Epithelial cell of prostate (primary cell): ENCODE measurements at regions not wholly inside any gene's neighbourhood (a gene's known extent, or its start where the extent isn't known, plus 50 kb on each side); places are given as distances from the start of the nearest gene placed in this dataset.
"Not testable (repeated sequence)": the region's sequence is repeated elsewhere in the genome, so short reads cannot be mapped to it uniquely, and the experiment has no call there.

Experiments used
- DNase-seq: peaks from one replicate; pipeline ENCODE4 v3.0.0-alpha.2; 2011; ENCODE audit warnings: low read depth, low spot score
- H3K27ac ChIP-seq: fragments of 450-650 bp; 2 replicates; pipeline ENCODE4 v1.5.1; 2017; ENCODE audit warnings: mild to moderate bottlenecking

DNA sequence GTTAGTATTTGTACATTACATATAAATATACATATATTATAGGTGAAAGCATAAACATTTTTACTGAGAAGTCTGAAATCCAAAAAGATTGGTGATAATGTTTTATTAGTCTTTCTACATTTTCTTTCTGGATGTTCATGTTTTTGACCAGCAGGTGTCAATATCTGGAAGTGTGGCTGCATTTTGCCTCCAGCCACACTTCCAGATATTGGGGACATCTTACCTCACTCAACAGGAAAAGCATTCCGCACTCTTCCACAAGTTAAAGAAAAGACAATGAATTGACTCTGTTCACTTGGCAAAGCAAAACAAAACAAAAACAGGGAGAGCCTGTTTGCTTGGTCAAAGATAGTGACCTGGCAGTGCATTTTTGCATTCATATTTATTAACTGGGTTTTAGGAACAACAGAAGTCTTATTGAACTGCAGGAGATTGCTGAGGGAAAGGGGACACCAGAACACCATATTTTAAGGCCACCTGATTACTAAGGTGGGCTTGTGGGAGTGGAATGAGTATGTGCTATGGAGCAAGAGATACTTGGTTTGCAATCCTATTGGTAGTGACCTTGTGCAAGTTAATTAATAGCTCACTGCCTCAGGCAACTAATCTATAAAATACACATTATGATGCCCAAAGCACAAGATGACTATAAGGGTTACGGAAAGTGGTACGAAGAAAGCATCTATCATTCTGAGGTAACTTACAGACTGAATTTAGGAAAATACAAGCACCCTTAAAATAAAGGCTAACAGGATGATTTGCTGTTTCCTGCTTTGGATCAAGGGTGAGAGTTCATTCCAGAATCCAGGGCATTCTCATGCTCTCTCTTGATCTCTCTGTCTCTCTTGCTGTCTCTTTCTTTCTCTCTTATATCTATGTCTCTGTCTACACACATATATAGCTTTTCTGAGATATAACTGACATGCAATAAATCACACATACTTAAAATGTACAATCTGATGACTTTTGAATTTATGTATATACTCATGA is 389.9 kb upstream of the EMCN start:
- H3K27ac ChIP-seq = no peak overlapping the region
- no peak for DNase-seq

DNA sequence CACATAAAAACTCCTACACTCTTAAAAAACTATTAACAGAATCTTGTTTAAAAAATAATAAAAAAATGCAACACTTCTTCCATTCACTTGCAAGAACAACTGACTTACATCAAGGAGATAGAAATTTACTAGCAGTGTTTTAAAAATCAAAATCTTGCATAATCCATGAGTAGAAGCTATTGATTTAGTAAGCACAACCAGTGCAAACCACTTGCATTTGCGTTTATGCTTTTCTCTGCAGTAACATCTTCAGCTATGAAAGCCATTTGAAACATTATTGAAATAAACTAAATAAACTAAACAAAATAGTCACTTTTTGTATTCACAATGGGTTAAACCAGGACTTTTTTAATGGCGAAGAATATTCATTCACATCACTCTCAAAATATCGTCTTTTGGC is 389.2 kb upstream of the EMCN start:
- DNase-seq = no peak
- no peak overlapping the region for H3K27ac ChIP-seq

DNA sequence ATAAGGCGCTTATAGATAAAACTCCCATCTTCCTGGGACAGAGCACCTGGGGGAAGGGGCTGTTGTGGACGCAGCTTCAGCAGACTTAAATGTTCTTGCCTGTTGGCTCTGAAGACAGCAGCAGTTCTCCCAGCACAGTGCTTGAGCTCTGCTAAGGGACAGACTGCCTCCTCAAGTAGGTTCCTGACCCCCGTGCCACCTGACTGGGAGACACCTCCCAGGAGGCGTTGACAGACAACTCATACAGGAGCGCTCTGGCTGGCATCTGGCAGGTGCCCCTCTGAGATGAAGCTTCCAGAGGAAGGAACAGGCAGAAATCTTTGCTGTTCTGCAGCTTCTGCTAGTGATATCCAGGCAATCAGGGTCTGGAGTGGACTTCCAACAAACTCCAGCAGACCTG is 383.1 kb upstream of the EMCN start:
- DNase-seq, H3K27ac ChIP-seq: not testable (repeated sequence)

DNA sequence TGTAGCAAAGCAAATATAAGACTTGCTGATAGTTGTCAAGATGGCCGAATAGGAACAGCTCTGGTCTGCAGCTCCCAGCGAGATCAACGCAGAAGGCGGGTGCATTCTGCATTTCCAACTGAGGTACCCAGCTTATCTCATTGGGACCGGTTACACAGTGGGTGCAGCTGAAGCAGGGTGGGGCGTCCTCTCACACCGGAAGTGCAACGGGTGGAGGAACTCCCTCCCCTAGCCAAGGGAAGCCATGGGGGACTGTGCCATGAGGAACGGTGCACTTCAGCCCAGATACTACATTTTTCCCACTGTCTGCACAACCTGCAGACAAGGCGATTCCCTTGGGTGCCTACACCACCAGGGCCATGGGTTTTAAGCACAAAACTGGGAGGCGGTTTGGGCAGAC is 382.3 kb upstream of the EMCN start:
- DNase-seq = no peak

DNA sequence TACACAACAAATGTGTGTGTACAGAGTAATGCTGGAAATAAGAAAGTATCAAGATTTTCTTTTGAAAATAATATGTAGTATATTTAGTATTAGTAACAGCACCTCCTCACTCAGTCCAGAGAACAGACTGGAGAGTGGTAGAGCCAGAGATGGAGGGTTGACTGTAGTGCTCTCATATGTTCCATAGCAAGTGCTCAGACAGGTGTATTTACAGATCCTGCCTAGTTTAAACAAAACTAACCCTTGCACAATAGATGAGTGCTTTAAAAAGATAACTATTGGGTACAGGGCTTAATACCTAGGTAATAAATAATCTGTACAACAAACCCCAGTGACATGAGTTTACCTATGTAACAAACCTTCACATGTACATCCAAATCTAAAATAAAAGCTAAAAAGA is 381.0 kb upstream of the EMCN start:
- H3K27ac ChIP-seq = no peak overlapping the region
- no peak for DNase-seq

More for the DNA sequence above, 382.3 kb upstream of the EMCN start:
- no peak overlapping the region for H3K27ac ChIP-seq

DNA sequence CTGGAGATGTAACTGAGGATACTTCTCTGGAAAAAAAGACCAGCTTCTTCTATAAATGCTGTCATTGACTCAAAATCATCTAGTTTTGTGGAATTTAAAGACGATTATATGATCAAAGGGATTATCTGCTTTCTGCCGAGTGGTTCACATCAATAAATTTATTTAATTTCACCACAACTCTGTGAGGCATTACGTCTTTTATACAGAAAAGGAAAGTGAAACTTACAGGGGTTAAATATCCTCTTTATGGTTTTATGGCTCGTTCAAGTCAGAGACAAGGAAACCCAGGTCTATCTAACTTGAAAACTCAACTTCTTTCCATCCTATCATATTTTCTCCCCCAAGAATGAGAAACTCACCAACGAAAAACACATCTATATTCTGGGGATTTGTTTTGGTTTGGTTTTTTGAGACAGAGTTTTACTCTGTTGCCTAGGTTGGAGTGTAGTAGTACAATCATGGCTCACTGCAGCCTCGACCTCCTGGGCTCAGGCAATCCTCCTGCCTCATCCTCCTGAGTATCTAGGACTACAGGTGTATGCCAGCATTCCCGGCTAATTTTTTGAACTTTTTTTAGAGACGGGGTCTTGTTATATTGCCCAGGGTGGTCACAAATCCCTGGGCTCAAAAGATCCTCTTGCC is 377.9 kb upstream of the EMCN start:
- no peak overlapping the region for H3K27ac ChIP-seq
- DNase-seq = no peak

DNA sequence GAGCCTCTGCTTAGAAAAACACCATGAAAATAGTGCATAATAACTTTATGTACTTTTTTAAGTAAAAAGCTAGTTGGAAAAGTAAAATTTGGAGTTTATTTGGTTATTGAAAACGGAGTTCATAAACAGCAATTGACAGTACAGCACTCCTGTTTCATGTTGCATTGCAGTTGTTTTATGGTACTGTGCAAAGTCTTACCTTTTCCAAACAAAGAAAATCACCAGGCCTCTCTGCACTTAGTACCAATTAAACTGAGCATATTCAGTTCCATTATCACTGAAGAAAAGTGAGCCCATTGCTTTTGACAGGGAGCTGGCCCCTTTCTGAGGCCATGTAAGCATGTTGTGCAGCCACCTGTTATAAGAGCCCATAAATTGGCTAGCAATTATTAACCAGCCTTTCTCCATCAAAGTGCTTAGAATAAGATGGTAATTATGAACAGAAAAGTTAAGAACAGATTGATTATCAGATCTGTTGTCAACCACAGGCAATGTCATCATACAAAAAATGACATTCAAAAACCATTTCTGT is 376.6 kb upstream of the EMCN start:
- no peak overlapping the region for H3K27ac ChIP-seq
- no peak for DNase-seq

DNA sequence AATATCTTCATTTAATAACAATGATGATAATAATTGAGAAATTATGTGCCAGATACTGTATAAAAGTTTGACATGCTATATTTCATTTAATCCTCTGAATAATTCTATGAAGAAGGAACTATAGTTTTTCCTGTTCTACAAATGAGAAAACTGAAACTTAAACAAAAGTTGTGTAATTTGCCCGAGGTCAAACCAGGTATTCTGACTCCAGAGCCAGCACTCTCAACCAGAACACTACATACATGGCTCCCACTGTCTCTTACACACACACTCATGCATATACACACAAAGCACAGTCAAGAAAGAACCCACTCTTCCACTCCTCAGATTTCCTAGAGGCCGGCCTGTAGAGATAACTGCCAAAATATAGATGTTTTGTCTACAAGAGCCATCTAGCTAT is 374.0 kb upstream of the EMCN start:
- no peak overlapping the region for H3K27ac ChIP-seq
- no peak for DNase-seq

DNA sequence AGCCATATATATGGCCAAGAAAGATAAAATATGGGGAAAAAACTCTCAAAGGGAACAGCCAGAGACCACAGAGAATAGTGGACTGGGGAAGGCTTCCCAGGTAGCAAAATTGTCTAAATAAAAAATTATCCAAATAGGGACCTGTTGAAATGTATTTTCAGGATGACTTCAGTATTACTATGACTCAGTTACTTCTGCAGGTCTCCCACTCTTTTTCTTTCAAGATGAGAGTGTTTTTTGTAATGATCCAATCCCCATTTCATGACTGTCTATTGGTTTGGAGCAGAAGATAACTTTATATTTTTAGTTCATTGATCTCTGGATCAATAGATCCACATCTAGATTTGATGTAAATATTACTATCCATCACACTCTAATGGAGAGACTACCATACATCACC is 372.1 kb upstream of the EMCN start:
- DNase-seq = no peak
- no peak overlapping the region for H3K27ac ChIP-seq

DNA sequence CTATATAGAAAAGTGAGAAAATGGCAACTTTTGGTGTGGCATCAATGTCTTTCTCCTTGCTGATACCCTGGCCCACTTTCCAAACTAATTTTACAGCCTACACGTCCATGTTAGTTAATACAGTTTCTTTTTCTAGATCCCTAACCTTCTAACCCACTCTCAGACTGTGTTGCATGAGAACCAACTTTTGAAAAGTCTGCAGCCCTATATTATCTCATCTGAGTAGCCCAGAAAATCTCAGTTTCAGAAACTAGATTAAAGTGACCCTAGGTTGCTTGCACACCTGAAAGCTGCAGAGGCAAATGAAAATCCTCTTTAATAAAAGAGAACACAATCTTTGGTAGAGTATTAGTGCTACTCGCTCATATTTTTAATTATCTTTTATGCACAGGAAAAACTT is 371.6 kb upstream of the EMCN start:
- no peak overlapping the region for H3K27ac ChIP-seq
- no peak for DNase-seq

DNA sequence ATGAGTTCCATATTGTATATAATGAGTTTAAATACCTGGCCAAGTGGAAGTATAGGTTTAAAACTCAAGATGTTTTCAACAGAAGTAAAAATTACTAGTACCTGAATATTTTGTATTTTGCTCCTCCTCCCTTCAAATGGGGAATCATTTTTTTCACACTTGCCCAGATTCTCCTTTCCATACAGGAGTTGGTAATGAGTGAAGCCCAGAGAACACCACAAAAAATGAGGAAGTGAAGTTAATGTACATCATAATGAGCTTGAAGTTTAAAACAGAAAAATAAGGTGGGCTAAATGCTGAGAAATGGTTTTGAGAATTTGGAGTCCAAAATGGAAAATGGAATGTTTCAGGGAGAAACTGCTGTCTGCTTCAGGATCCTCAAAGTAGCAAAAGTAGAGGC is 364.8 kb upstream of the EMCN start:
- DNase-seq = no peak
- H3K27ac ChIP-seq = no peak overlapping the region

DNA sequence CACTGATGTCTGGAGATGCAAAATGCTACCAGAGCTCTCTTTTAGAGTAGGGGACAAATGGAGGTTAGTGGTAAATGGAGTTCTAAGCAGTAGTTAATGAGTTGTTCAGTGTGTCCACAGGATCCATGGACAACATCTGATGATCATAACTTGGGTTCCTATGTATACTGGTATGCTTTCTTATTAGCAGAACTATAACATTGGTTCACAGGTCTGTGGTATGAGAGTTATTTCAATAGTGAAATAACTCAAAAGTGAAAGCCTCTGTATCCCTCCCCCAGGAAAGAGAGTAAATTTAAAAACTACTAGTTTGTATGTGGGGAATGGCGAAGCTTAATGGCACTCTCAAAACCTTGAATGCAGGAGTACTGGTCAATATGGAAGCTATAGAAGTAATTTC is 363.5 kb upstream of the EMCN start:
- no peak for DNase-seq
- no peak overlapping the region for H3K27ac ChIP-seq

DNA sequence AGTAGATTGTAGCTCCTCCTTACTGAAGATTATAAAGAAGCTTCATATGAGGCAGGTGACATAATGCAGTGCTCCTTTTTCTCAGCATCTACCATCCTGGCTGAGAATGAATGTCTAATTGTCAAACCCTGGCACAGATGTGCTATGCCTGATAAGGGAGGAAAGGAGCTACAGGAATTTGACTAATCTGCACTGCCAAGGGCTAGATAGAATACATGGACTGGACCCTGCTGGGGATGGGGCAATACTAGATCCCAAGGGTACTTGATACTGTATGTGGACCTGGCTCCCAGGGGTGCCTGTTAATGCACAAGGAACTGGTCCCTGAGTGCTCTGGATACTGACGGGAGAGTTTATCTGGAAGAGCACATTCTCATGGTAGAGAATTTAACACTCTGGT is 362.2 kb upstream of the EMCN start:
- no peak for DNase-seq
- H3K27ac ChIP-seq = no peak overlapping the region

DNA sequence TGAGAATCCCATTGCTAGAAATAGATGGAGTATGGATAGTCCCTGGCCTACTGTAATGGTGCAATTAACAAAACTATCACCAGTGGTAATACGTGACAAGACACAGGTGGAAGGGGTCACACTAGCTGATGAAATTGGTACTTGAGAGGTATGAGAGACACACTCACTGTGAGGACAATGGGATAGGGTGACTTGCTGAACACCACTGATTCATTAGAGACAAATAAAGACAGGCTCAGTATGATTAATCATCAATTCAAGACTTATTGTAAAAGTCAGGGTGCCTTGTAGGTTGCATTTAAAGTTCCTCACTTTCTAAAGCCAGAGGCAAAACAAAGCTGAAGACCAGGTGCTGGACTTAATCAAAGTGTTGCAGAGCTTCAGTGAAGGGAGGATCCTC is 361.6 kb upstream of the EMCN start:
- H3K27ac ChIP-seq = no peak overlapping the region
- DNase-seq = no peak

DNA sequence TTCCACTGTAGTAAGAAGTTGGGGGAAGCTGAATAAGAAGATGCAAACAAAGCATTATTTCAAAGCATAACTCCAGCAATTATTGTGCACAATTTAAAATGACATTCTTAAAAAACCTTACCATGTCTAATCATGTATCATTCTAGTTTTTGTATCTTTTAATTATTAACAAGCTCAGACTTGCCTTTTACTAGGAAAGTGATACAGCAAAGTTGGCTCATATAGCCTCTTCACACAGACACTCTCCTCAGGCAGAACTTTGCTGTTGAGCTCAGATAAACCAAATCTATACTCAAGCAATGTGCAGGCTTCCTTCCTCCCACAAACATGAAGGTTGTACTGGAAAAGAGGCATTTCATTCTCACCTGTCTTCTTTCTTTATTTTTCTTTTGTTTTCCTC is 358.7 kb upstream of the EMCN start:
- H3K27ac ChIP-seq = no peak overlapping the region
- no peak for DNase-seq

DNA sequence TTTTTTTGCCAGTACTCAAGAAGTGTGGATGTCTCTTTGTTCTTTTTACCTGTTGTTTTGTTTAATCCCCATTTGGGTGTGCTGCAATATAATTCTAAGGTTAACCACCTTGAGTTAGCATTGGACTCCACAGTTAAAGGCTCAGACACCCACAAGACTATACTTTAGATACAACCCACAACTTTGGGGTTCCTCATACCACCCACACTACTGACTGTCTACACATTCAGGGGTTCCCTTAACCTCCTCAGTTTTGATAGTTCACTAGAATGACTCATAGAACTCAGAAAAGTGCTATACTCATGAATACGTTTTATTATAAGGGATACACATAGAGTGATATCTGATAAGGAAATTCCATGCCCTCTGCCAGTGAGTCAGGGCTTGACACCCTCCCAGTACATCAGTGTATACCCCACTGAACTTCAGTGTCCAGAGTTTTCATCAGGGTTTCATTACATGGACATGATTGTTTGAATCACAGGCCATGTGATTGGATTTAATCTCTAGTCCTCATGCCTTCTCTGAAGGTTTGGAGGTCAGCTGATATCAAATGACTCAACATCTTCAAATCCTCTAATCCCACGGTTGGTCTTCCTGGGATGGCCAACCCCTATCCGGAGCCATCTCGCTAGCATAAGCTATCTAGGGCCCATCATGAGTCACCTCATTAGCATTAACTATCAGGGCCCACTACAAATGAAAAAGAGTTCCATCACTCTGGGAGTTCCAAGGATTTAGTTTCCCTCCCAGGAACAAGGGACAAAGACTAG is 357.7 kb upstream of the EMCN start:
- no peak for DNase-seq
- H3K27ac ChIP-seq = no peak overlapping the region

DNA sequence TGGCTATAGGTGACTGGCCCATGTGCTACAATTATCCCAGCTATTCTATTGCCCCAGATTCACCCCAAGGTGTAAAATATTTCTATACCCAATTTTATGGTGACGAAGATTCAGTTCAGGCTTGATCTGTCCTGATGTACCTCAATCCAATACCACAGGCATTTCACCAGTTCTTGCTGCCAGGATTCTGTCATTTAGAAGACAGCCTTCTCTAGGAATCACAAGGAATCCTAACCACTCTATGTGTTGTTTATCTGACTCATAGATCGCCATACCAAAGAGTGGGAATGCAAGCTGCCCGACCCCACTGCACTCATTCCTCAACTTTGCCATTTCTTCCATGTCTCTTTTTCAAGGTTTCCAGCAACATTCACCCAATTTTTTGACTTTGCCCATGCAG is 355.0 kb upstream of the EMCN start:
- no peak for DNase-seq
- H3K27ac ChIP-seq = no peak overlapping the region

DNA sequence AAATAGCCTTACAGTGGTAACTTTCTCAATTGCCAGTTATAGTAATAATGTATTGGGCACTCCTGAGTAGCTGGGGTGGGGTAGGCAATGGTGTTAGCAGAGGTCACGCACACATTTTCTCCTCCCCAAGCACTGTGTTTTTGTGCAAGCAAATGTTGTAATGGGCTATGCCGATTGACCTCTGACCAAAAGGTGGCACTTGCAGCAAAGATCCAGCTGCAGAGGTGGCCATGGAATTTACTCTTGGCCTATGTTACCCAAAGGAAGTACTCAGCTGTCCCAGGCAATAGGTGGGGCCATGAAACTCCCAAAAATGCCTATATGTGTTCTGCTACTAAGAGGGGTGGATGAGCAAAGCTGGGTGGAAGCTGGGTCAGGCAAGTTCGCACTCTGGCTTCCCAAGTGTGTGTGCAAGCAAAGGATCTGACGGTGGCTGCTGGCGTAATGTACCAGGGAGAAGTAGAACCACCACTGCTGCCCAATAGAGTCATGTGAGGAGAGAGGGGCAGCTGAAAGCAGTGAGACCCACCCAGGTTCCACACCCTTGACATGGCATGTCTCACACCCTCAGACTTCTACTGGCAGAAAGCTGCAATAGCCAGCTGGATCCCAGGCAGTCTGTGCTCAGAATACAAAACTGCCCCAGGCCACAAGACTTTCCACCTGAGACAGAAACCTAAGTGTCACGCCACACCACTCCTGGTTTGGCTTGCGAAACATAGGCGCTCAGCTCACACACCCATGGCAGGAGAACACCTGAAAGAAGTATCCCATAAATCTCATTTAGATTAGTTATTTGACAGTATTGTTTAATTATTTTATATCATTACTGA is 353.3 kb upstream of the EMCN start:
- peak; percentile 62 for DNase-seq
- H3K27ac ChIP-seq = peak overlapping the region; percentile 41

DNA sequence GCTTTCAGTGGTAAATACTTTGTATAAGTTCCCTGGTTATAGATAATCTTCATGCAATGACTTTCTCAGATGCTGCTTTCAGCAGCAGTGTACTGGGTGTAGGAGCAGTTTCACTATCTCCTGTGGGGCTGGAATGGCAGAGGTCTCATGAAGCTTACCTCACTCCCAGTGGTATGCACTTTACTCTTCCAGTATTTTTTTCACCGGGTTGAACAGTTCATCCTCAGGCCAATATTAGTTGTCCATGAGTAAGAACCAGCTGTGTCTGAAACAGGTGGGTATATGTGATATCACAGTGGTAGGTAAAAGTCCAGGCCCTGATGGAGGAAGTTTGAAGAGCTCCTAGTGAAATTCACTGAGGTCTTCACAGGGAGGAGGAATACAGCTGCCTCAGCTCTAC is 351.5 kb upstream of the EMCN start:
- no peak for DNase-seq
- peak overlapping the region; percentile 17 for H3K27ac ChIP-seq

DNA sequence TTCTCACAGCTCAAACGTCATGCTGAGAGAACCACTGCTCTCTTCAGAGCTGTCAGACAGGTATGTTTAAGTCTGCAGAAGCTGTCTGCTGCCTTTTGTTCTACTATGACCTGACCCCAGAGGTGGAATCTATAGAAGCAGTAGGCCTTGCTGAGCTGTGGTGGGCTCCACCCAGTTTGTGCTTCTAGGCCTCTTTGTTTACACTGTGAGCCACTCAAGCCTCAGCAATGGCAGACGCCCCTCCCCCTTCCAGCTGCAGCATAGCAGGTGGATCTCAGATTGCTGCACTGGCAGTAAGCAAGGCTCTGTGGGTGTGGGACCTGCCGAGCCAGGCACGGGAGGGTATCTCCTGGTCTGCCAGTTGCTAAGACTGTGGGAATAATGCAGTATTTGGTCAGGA is 350.5 kb upstream of the EMCN start:
- peak overlapping the region; percentile 17 for H3K27ac ChIP-seq
- not testable (repeated sequence) for DNase-seq
